Ectodermal cell (in vitro differentiated cells): ENCODE measurements at regions not wholly inside any gene's neighbourhood (a gene's known extent, or its start where the extent isn't known, plus 50 kb on each side); places are given as distances from the start of the nearest gene placed in this dataset.

Source experiments
- H3K27ac ChIP-seq: 2 replicates; pipeline ENCODE4 v1.7.0; 2013; ENCODE audit warnings: mild to moderate bottlenecking, low read depth, low read length; ENCODE audit not compliant: insufficient read depth, poor library complexity, severe bottlenecking
- H3K27me3 ChIP-seq: 2 replicates; pipeline ENCODE4 v1.7.0; 2013; ENCODE audit warnings: mild to moderate bottlenecking, low read length; ENCODE audit not compliant: insufficient read depth, control insufficient read depth, poor library complexity, severe bottlenecking
- H3K36me3 ChIP-seq: one replicate; pipeline ENCODE4 v1.7.0; 2013; ENCODE audit warnings: low read length; ENCODE audit not compliant: control insufficient read depth, insufficient read depth
- H3K4me1 ChIP-seq: one replicate; pipeline ENCODE4 v1.7.0; 2013; ENCODE audit warnings: low read length; ENCODE audit not compliant: control insufficient read depth, insufficient read depth
- H3K4me3 ChIP-seq: 2 replicates; pipeline ENCODE4 v1.7.0; 2013; ENCODE audit warnings: low read depth, low read length, control low read depth; ENCODE audit not compliant: insufficient read depth
- H3K9me3 ChIP-seq: 2 replicates; pipeline ENCODE4 v1.7.0; 2013; ENCODE audit warnings: mild to moderate bottlenecking, low read length, moderate library complexity; ENCODE audit not compliant: control insufficient read depth
- WGBS, 2 experiments: methylation state at CpG; one replicate each; pipeline ENCODE4 v1.1.7; 2013; ENCODE audit warnings: missing lambda C conversion rate in 2 of 2; 5-methylcytosine and 5-hydroxymethylcytosine counted together

DNA sequence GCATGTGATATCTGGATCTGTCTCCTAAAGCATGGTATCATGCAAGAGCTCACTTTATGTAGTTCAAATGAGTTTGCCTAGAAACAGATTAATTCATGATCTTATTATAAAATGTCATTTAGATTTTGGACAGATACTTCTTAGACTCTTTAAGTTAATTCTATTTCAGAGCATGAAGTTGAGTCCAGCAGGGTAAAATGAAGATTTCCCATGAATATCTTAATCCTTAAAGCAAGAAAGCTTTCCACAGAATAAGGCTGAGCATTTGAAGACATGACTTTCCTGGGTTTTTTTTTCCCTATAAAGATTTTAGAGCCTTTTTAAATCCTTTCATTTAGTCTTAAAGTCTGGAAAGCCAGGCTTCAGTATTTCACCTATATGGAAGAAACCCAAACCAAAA is 556.0 kb upstream of the GJE1 start:
- no peak overlapping the region for H3K27ac ChIP-seq
- H3K4me3 ChIP-seq, result no peak overlapping the region
- H3K4me1 ChIP-seq, result no peaks in the 10 kb centered on the region
- H3K27me3 ChIP-seq, result no peaks in the 10 kb centered on the region
- no peaks in the 10 kb centered on the region for H3K9me3 ChIP-seq
- H3K36me3 ChIP-seq, result no peaks in the 10 kb centered on the region

DNA sequence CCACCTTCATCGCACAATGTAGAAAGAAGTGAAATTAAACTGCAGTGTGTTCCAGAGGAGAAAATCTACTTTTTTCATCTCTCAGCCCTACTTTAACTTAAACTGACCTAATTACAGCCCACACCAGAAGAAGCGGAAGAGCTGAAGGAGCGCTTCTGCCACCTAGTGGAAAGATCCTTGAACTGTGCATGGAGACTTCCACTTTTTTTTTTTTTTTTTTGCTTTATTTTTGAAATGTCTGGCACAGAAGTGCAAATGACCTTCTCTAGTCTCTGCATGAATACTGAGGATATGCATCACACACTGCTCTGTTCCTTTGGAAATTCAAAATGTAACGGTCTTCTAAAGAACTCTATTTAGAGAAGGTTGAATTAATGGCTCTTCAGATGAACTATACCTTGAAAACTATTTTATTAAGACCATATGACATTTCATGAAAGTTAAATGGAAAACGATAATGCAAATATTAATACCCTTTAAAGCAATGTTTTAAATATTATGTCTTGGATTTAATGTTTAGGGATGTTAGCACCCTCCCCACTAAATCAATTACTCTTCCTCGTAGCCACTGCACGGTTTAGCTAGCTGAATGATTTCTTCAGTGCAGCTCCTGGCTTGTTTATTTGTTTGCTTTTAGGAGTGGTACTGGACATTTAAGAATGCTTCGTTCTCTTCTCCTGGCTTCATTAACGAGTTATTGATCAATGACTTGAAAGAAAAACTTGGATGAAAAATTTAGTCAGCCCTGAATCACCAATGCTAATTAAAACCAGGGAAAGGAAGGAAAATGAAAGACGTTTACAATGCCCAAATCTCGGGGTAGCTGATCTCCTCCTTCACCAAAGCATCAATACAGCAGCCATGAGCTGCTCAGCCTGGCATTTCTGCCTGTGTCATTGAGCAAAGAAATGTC is 569.6 kb upstream of the GJE1 start:
- no peak overlapping the region for H3K4me3 ChIP-seq
- no peaks in the 10 kb centered on the region for H3K27me3 ChIP-seq
- no peaks in the 10 kb centered on the region for H3K36me3 ChIP-seq
- WGBS, 2 experiments, result 36 to 38% methylated on average over 7 to 8 of the region's 11 CpGs
- no peak overlapping the region for H3K27ac ChIP-seq
- H3K4me1 ChIP-seq, result peaks cover 5% of the 10 kb centered on the region
- no peaks in the 10 kb centered on the region for H3K9me3 ChIP-seq

DNA sequence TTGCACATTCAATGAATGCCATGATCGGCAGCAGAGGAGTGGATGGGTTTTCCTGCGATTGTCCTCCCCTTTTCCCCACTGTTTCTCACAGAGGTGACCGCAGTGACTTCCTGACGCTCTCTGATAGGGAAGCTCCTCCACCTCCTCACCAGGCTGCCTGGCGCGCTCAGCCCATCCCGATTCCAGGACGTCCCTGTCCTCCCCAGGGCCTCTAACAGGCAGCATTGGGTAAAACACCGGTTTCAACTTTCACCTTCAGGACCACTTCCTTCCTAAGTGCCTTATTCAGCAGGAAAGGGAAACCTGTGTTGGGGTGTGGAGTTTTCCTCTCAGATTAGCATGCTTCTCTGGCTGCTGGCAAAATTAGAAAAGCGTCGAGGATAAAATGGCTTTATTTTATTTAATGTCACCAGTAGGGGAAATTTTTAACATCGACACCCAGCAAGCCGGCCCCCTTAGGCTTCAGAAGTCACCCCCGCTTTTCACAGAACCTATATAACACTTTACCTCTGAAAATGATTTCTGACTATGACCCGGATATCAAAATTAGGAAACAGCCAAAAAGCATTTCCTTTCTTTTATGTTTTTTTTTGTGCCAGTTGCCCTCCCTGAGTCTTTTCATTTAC is 570.4 kb upstream of the GJE1 start:
- WGBS, 2 experiments, result 45 to 49% methylated on average over 15 of the region's 15 CpGs
- Histone ChIP-seq H3K9me3 (no peaks in the 10 kb centered on the region), H3K27ac (no peak overlapping the region), H3K27me3 (no peaks in the 10 kb centered on the region), H3K4me3 (no peak overlapping the region), H3K36me3 (no peaks in the 10 kb centered on the region), H3K4me1 (peaks cover 5% of the 10 kb centered on the region)

DNA sequence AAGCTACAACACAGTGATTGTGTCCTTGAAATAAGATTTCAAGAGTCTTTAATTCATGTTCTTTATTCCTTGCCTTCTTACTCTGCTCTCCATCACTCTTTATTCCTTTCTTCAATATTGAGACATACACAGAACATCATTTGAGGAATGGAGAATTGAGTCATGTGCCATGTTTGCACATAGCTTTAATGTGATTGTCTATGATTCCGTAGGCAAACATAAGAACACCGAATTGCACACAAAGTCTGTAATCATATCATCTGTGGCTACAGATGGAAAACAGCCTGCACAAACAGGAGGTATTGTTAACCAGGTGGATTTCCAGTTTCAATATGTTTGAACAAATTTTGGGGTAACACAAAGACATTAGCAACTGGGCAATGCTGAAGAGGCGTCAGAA is 571.6 kb upstream of the GJE1 start:
- Histone ChIP-seq H3K36me3 (no peaks in the 10 kb centered on the region), H3K27ac (no peak overlapping the region), H3K4me3 (no peak overlapping the region), H3K27me3 (no peaks in the 10 kb centered on the region), H3K4me1 (peaks cover 5% of the 10 kb centered on the region), H3K9me3 (no peaks in the 10 kb centered on the region)
- 73 to 83% methylated on average over 2 to 3 of the region's 3 CpGs for WGBS, 2 experiments

DNA sequence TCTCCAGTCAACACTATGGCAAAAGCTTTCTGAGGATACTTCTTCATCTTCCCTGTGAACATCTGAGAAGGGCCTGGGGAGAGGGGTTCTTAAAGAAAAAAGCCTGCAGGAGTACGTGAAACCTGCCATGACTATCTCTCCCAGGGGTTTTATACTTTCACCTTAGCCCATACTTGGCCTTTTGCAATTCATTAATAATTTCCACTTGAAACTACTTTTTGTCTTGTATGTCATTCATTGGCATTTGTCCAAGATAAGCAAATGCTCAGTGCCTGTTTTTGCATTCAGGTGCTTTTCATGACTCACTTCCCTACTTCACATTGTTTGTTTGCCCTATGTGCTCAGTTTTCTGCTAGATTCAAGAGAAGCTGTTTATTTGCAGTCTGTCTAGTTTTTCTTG is 580.3 kb upstream of the GJE1 start:
- H3K27me3 ChIP-seq, result no peaks in the 10 kb centered on the region
- no peaks in the 10 kb centered on the region for H3K36me3 ChIP-seq
- WGBS, 2 experiments, result 90% methylated on average over 1 of the region's 1 CpG
- H3K4me1 ChIP-seq, result no peaks in the 10 kb centered on the region
- H3K4me3 ChIP-seq, result no peak overlapping the region
- H3K9me3 ChIP-seq, result no peaks in the 10 kb centered on the region
- no peak overlapping the region for H3K27ac ChIP-seq

DNA sequence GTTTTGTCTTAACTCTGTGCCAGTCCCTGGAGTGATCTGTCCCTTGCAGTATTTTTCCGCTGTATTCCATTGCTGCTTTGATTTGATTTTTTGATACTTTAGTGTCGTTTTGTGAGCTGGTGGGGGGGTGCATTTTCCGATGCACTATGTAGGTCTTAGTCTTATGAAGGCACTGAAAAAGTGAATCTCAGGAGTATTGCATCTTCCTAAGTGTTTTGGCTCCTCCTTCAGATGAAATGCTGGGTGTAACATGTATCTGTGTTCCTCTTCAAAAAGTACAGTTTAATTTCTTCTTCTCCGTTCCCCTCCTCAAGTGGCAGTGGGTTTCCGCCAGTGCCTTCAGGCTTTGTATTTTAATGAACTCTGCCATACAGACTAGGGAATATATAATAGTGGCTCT is 580.7 kb upstream of the GJE1 start:
- Histone ChIP-seq H3K36me3 (no peaks in the 10 kb centered on the region), H3K27ac (no peak overlapping the region), H3K4me3 (no peak overlapping the region), H3K9me3 (no peaks in the 10 kb centered on the region), H3K4me1 (no peaks in the 10 kb centered on the region), H3K27me3 (no peaks in the 10 kb centered on the region)
- WGBS, 2 experiments, result 86 to 93% methylated on average over 3 to 5 of the region's 5 CpGs

DNA sequence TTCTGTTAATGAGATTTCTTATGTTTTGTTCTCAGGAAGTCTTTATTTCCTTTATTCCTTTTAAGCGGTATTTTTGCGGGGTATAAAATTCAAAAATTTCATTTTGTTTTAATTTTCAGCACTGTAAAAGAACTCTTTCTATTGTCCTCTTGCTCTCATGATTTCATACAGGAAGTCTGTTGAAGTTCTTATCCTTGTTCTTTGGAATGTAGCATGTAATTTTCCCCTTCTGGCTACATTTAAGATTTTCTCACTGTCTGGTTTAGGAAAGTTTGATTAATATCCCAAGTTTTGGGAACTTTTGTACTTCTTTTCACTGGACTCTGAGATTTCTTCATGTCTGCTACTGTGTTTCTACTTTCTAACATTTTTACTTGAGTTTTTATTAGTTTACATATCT is 581.4 kb upstream of the GJE1 start:
- WGBS, 2 experiments, result 86% methylated on average over 2 of the region's 2 CpGs; no CpG with 5 or more reads in 1 of the 2 experiments
- H3K27me3 ChIP-seq, result no peaks in the 10 kb centered on the region
- no peak overlapping the region for H3K4me3 ChIP-seq
- no peaks in the 10 kb centered on the region for H3K4me1 ChIP-seq
- no peak overlapping the region for H3K27ac ChIP-seq
- H3K36me3 ChIP-seq, result no peaks in the 10 kb centered on the region
- H3K9me3 ChIP-seq, result no peaks in the 10 kb centered on the region

DNA sequence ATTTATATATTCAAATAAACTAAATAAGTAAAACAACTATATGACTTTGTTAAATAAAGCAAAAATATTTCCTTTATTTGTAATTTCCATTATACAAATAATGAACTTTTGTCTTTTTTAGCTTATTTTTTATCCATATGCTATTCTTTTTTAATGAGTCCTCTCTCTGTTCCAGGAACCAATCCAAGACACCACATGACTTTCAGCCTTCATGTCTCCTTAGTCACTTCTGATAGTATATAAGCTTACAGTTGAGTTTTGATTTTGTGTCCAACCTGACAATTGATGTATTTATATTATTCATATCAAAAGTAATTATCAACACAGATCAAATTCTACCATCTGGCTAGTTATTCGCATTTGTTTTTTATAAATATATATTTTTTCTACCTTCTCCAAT is 582.3 kb upstream of the GJE1 start:
- H3K4me3 ChIP-seq, result no peak overlapping the region
- H3K27ac ChIP-seq, result no peak overlapping the region
- H3K9me3 ChIP-seq, result no peaks in the 10 kb centered on the region
- WGBS, 2 experiments, result no CpG with 5 or more reads among the region's 1 CpG
- no peaks in the 10 kb centered on the region for H3K4me1 ChIP-seq
- H3K27me3 ChIP-seq, result no peaks in the 10 kb centered on the region
- H3K36me3 ChIP-seq, result no peaks in the 10 kb centered on the region

DNA sequence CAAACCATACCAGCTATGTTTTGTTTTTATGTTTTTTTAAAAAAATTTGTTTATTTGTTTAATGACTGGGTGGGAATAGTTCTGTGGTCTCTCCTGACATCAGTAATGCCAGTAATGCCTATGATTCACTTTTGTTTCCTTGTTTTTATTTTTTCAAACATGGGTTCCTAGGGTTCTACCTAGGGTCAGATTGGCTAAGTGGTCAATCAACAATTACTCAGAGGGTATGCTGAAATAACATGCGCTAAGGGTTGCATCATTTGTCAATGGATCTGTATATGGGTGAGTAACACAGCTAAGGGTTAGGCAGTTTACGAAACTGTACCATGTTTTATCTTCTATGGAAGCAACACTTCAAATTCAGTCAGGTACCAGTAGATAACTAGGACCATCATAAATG is 583.8 kb upstream of the GJE1 start:
- Histone ChIP-seq H3K9me3 (no peaks in the 10 kb centered on the region), H3K4me3 (no peak overlapping the region), H3K27ac (no peak overlapping the region), H3K36me3 (no peaks in the 10 kb centered on the region), H3K4me1 (no peaks in the 10 kb centered on the region), H3K27me3 (no peaks in the 10 kb centered on the region)
- WGBS, 2 experiments, result 61 to 79% methylated on average over 2 of the region's 2 CpGs

DNA sequence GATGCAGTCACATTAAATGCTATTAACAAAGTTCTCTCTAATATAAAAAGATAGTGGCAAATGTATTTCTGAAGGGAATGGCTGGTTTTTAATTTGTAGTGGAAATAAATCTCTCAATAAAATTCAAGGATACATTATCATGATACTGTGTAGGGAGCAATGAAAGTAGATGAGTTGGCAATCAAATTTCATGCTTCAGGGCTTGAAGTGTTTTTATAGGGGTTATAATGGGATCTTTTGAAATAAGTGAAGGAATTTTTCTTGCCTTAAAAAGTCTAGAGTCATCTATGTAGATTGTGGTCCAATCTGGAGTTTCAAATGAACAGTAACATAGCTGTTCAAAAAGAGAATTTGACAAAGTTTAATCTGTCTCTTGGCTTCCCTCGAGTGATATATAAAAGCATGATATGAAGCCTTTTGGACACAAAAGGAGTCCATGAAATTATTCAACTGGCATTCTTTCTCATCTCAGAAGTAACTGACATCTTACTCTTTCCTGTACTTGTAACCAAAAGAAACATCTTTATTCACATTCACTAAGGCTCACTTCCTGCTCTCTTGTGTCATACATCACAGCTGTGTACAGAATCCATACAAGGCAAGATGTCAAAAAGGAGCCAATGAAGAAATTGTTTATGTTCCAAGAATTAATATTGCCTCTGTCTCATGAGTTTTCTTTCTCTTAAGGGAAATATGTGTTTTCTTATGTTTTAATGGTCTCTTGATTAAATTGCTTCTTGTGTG is 591.0 kb upstream of the GJE1 start:
- no peaks in the 10 kb centered on the region for H3K27me3 ChIP-seq
- H3K4me3 ChIP-seq, result no peak overlapping the region
- 87 to 92% methylated on average over 1 of the region's 1 CpG for WGBS, 2 experiments
- H3K36me3 ChIP-seq, result no peaks in the 10 kb centered on the region
- no peak overlapping the region for H3K27ac ChIP-seq
- H3K4me1 ChIP-seq, result no peaks in the 10 kb centered on the region
- H3K9me3 ChIP-seq, result no peaks in the 10 kb centered on the region
